SKM-1 treated with dmso at 0.1 percent for 144 hours (cell line): ENCODE measurements at regions not wholly inside any gene's neighbourhood (a gene's known extent, or its start where the extent isn't known, plus 50 kb on each side); places are given as distances from the start of the nearest gene placed in this dataset.
"Not testable (repeated sequence)": the region's sequence is repeated elsewhere in the genome, so short reads cannot be mapped to it uniquely, and the experiment has no call there.

ENCODE experiments used
- DNase-seq: peaks from one replicate; lab custom pipeline; 2025; ENCODE audit not compliant: unreplicated experiment; lab: John Stamatoyannopoulos, UW

- no peak for DNase-seq
These were observed 374.9 kb upstream of the AADAT start for GRCh38 chr4:170464614-170465197.

GRCh38 chr4:170446782-170447181 is 357.0 kb upstream of the AADAT start:
- peak; percentile 65 for DNase-seq

GRCh38 chr4:170441146-170441545 is 351.4 kb upstream of the AADAT start:
- not testable (repeated sequence) for DNase-seq

- no peak for DNase-seq
These were observed 339.2 kb upstream of the AADAT start for GRCh38 chr4:170428929-170429328.

GRCh38 chr4:170425521-170426143 is 335.9 kb upstream of the AADAT start:
- no peak for DNase-seq

- DNase-seq = no peak
These were observed 335.3 kb upstream of the AADAT start for GRCh38 chr4:170425040-170425439.

GRCh38 chr4:170423137-170423536 is 333.4 kb upstream of the AADAT start:
- DNase-seq = no peak

GRCh38 chr4:170420255-170420693 is 330.5 kb upstream of the AADAT start:
- peak; percentile 27 for DNase-seq

- DNase-seq = no peak
These were observed 325.2 kb upstream of the AADAT start for GRCh38 chr4:170414961-170415360.

GRCh38 chr4:170414360-170414759 is 324.6 kb upstream of the AADAT start:
- no peak for DNase-seq

GRCh38 chr4:170413951-170414350 is 324.2 kb upstream of the AADAT start:
- DNase-seq = no peak

GRCh38 chr4:170400361-170400760 is 310.6 kb upstream of the AADAT start:
- no peak for DNase-seq

GRCh38 chr4:170399581-170400293 is 310.0 kb upstream of the AADAT start:
- DNase-seq = no peak

GRCh38 chr4:170398218-170398617 is 308.5 kb upstream of the AADAT start:
- DNase-seq = no peak

- DNase-seq = no peak
These were observed 306.0 kb upstream of the AADAT start for GRCh38 chr4:170395773-170396172.

- no peak for DNase-seq
These were observed 301.4 kb upstream of the AADAT start for GRCh38 chr4:170391066-170391740.

GRCh38 chr4:170389411-170389810 is 299.7 kb upstream of the AADAT start:
- no peak for DNase-seq

GRCh38 chr4:170388255-170388654 is 298.5 kb upstream of the AADAT start:
- DNase-seq = no peak

GRCh38 chr4:170386971-170387370 is 297.2 kb upstream of the AADAT start:
- no peak for DNase-seq

GRCh38 chr4:170386511-170386910 is 296.8 kb upstream of the AADAT start:
- DNase-seq = no peak

GRCh38 chr4:170374770-170375169 is 285.0 kb upstream of the AADAT start:
- DNase-seq = peak; percentile 53

GRCh38 chr4:170348945-170349344 is 259.2 kb upstream of the AADAT start:
- no peak for DNase-seq
